Astrocyte of the spinal cord (primary cell): ENCODE measurements at regions not wholly inside any gene's neighbourhood (a gene's known extent, or its start where the extent isn't known, plus 50 kb on each side); places are given as distances from the start of the nearest gene placed in this dataset.

ENCODE experiments used
- DNase-seq: peaks from one replicate; pipeline ENCODE4 v3.0.0; 2011; ENCODE audit warnings: low read depth, low spot score
- H3K4me3 ChIP-seq: 2 replicates; pipeline ENCODE4 v1.5.1; 2011; ENCODE audit warnings: low read depth, mild to moderate bottlenecking, low read length, moderate library complexity
- CTCF ChIP-seq: IDR thresholded peaks from 2 replicates; pipeline ENCODE4 v1.5.1; 2012; ENCODE audit warnings: low read depth, mild to moderate bottlenecking, low read length, inconsistent platforms
- in situ Hi-C: cut with HindIII; loops from 2 replicates; pipeline ENCODE4 v1.10.0; 2017; ENCODE audit warnings: low sequenced_read_pairs

GRCh38 chr3:164064298-164064697, 1014.0 kb downstream of the SI start:
- in situ Hi-C loops, result no loop called here
- TF ChIP-seq CTCF, result no peak
- no peak for DNase-seq
- no peak overlapping the region for H3K4me3 ChIP-seq

- DNase-seq, result no peak
- no peak overlapping the region for H3K4me3 ChIP-seq
- in situ Hi-C loops, result no loop called here
- TF ChIP-seq CTCF, result no peak
These were observed 1017.4 kb downstream of the SI start for GRCh38 chr3:164060923-164061322.

- DNase-seq, result no peak
- no peak for TF ChIP-seq CTCF
- in situ Hi-C loops, result no loop called here
- H3K4me3 ChIP-seq, result no peak overlapping the region
These were observed 1028.4 kb downstream of the SI start for GRCh38 chr3:164049847-164050246.

- TF ChIP-seq CTCF, result no peak
- DNase-seq, result no peak
- no peak overlapping the region for H3K4me3 ChIP-seq
- in situ Hi-C loops, result no loop called here
These were observed 1029.8 kb downstream of the SI start for GRCh38 chr3:164048451-164048850.

- DNase-seq, result peak; percentile 41
- H3K4me3 ChIP-seq, result no peak overlapping the region
- TF ChIP-seq CTCF, result no peak
- in situ Hi-C loops, result no loop called here
These were observed 1037.3 kb downstream of the SI start for GRCh38 chr3:164040991-164041390.

GRCh38 chr3:164030194-164030593, 1048.1 kb downstream of the SI start:
- no peak overlapping the region for H3K4me3 ChIP-seq
- no peak for TF ChIP-seq CTCF
- no peak for DNase-seq
- in situ Hi-C loops, result no loop called here

- TF ChIP-seq CTCF, result no peak
- H3K4me3 ChIP-seq, result no peak overlapping the region
- DNase-seq, result no peak
- in situ Hi-C loops, result no loop called here
These were observed 1053.5 kb downstream of the SI start for GRCh38 chr3:164024786-164025185.
